Left renal cortex interstitium (tissue), 4 donors: ENCODE measurements at regions not wholly inside any gene's neighbourhood (a gene's known extent, or its start where the extent isn't known, plus 50 kb on each side); places are given as distances from the start of the nearest gene placed in this dataset.

Source experiments
- DNase-seq, 4 donors: peaks; one replicate each; pipeline ENCODE4 v3.0.0-alpha.2; 2013; ENCODE audit warnings: low read depth in 4 of 4, low spot score in 2 of 4, missing footprints in 1 of 4

GRCh38 chr5:88545338-88545737 lies 276.7 kb upstream of the TMEM161B start:
- DNase-seq, result no peak

GRCh38 chr5:88544671-88545070 lies 276.0 kb upstream of the TMEM161B start:
- no peak for DNase-seq

- DNase-seq, result no peak
These were observed 275.5 kb upstream of the TMEM161B start for GRCh38 chr5:88544136-88544645.

- DNase-seq, result no peak
These were observed 274.1 kb upstream of the TMEM161B start for GRCh38 chr5:88542786-88543185.

GRCh38 chr5:88540471-88541115 lies 271.9 kb upstream of the TMEM161B start:
- no peak for DNase-seq

- DNase-seq, result no peak
These were observed 271.2 kb upstream of the TMEM161B start for GRCh38 chr5:88539693-88540365.

- DNase-seq, result no peak
These were observed 270.4 kb upstream of the TMEM161B start for GRCh38 chr5:88539026-88539425.

GRCh38 chr5:88536146-88536545 lies 267.5 kb upstream of the TMEM161B start:
- DNase-seq, result no peak

- DNase-seq, result no peak
These were observed 256.3 kb upstream of the TMEM161B start for GRCh38 chr5:88524941-88525340.

GRCh38 chr5:88519066-88519465 lies 250.4 kb upstream of the TMEM161B start:
- no peak for DNase-seq

- no peak for DNase-seq
These were observed 249.7 kb upstream of the TMEM161B start for GRCh38 chr5:88518131-88519016.

- no peak for DNase-seq
These were observed 247.5 kb upstream of the TMEM161B start for GRCh38 chr5:88515881-88516819.

- DNase-seq, result no peak
These were observed 246.4 kb upstream of the TMEM161B start for GRCh38 chr5:88515068-88515467.

GRCh38 chr5:88509403-88509802 lies 240.8 kb upstream of the TMEM161B start:
- DNase-seq, result no peak

- no peak for DNase-seq
These were observed 238.6 kb upstream of the TMEM161B start for GRCh38 chr5:88507261-88507660.

GRCh38 chr5:88503406-88503805 lies 234.8 kb upstream of the TMEM161B start:
- no peak for DNase-seq

- DNase-seq, result no peak
These were observed 234.3 kb upstream of the TMEM161B start for GRCh38 chr5:88503041-88503345.

GRCh38 chr5:88502179-88503040 lies 233.8 kb upstream of the TMEM161B start:
- DNase-seq, result no peak

GRCh38 chr5:88495810-88496209 lies 227.2 kb upstream of the TMEM161B start:
- no peak for DNase-seq
